Activated T-cell treated with anti-CD3 and anti-CD28 coated beads for 1 hour (primary cell): ENCODE measurements at regions not wholly inside any gene's neighbourhood (a gene's known extent, or its start where the extent isn't known, plus 50 kb on each side); places are given as distances from the start of the nearest gene placed in this dataset.

ENCODE experiments used
- DNase-seq: peaks from one replicate; pipeline ENCODE4 v3.0.0-alpha.2; 2020; ENCODE audit warnings: low read depth

DNA sequence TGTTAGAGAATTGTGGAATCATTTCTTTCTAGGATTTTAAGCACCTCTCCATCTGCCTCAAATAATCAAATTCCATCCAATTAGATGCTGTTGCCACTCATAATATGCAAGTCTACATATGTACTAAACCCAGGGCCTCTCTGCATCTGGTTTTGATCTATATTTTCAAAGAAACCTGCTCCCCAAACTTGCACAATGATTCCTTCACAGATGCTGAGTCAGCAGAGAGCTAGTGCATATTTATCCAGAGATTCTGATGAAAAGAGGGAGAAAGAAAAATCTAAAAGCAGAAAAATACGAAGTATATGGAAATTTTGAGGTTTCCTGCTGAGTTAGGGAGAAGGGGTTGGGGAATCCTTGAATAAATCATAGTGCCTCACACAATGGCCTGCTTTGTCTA lies 235.1 kb upstream of the RBFOX1 start:
- DNase-seq, result no peak

DNA sequence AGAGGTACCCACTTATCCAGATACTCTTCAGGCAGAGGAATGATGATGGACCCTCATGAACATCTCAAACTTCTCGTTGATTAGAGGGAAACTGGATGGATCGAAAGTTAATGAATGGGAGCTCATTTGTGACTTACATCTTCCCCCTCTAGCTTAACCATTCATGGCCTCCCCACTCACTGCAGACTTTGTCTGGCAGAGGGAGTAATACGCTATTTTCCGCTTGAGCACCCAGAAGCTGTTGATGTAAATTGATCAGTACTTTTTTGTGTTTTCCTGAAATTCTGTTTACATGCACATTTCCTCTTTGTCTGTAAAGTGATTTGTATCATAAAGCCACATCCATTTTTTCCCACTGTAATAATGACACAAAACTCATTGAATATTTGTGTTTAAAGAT lies 239.1 kb upstream of the RBFOX1 start:
- no peak for DNase-seq

DNA sequence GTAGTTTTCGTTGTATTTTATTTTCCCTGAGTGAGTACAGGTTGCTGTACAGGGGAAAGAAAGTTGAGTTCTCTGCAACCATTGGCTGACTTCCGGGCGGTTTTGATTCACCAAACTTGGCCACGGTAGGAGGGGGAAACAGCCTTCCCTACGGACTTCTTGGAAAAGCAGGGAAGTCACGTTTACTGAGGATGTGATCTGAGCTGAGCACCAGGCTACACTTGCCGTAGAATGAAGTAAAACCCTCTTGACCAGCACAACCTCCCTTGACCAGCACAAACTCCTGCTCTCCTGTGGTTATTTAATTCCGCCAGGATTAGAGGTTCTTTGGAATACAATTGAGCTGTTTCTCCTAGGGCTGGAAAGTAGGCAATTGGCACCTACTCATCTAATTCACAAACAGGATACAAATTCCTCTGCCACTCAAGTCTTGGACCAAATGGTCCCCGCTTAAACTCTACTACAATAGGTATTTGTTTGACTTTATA lies 242.0 kb upstream of the RBFOX1 start:
- no peak for DNase-seq

DNA sequence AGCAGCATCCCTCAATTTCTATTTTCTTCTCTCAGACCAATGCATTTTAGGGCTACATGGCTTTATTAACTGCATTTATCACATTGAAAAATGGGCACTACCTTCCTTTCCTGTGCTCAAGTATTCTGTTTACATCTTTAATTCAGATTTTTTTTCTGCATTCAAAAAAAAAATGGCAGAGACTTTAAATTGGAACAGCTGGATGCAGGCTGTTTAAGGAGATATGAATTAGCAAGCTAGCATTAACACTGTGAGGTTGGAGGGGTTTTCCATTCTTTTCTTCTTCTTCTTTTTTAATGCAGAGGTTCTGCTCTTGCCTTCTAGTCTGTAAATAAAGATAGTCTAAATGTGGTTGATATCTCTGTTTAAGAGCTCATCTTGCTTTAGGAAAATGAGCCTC lies 242.9 kb upstream of the RBFOX1 start:
- DNase-seq, result no peak

DNA sequence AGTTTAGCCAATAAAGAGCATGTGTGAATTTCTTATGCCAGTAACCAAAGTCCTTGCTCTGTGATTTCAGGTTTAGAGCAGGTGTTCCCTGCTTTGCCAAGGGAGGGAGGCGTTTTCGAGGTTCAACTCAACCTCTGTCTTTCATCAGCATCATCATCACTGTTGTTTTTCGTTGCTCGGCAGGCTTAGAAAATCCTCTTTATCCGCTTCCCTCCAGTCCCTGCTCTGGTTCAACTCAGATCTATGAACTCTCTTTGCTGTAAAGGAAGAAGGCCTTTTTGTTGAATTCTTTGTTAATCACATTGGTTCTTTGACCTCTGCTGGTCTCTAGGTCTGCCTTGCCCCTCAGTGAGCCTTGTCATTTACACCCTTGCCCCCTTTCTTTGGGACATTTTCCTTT lies 243.9 kb upstream of the RBFOX1 start:
- no peak for DNase-seq

DNA sequence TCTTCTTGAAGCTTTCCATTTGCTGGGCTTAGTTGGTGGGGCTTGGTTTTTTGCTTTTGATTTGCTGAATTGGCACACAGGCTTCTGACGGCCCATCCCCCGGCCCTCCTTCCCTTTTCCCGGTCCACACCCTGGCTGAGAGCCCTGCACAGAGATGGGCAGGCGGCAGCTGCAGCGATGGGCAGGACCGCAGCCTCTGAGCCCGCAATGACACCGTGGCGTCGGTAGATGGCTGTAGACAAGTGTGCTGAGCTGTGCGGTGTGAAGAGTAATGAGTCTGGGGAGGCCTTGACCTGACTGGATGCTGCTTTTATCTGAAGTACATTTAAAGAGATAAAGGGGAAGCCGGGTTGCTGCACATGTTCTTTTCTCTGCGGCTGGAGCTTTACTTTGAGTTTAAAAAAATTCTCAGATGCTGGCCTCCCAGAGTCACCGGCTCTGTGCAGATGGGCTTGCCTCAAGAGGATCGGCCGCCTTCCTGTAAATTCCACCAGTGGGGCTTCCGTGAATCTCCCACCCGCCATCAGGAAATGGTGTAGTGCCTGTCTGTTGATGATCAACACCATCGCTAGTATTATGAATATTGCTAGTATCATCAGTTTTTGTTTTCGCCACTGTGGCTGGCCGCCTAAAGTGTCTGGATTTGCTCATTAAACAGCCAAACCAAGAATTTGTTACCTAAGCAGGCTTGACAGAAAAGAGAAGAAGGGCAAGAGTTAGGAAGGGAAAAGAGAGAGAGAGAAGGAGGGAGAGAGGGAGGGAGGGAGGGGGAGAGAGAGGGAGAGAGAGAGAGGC lies 245.6 kb upstream of the RBFOX1 start:
- no peak for DNase-seq

DNA sequence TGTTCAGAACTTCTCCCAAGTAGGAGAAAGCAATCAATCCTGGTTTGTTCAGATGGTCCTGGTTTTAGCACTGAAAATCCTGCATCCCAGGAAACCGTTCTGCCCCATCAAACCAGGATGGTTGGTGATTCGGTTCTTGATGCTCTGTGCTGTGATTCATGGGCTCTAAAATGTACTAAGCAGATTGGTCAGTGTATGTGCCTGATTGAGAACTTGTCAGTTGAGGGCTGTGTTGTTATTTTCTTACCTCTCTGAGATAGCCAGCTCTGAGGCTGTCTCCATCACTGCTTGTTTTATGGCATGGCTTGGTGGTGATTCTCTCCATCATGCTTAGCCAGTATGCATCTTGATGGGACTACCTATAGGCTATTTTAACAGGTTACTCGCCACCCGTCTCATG lies 246.9 kb upstream of the RBFOX1 start:
- no peak for DNase-seq

DNA sequence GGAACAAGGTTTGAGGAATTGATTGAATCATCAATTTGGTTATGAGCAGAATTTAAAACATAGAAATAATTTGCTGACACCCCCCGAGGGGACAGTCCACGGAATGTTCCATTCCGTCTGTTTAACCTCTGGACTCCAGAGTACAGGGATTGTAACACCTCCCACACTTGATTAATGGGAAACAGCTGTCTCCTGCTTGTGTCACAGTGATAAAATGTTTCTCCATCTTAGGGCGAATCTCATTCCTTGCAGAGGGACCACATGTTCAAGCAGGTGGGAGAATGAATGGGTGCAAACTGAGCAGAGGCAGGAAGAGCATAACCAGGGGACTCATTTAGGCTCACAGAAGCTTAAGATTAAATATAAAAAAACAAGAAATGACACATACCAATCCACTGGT lies 249.5 kb upstream of the RBFOX1 start:
- no peak for DNase-seq

DNA sequence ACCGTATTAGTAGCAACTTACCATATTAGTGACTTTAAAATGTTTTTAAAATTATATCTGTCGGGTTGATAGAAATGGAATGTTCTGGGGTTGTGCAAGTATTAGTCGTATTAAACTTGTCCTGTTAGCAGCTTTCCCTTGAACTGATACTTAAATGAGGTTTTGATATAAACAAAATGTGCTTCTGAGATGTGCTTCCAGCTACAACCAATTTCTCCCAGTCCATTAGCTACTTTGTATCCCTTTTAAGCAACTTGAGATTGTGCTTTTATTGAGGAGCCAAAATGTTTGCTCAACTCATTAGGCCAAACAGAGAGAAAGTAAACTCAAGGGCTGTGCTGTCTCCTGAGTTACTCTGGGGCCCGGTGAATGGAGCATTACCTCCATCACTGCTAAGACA lies 255.0 kb upstream of the RBFOX1 start:
- DNase-seq, result no peak

DNA sequence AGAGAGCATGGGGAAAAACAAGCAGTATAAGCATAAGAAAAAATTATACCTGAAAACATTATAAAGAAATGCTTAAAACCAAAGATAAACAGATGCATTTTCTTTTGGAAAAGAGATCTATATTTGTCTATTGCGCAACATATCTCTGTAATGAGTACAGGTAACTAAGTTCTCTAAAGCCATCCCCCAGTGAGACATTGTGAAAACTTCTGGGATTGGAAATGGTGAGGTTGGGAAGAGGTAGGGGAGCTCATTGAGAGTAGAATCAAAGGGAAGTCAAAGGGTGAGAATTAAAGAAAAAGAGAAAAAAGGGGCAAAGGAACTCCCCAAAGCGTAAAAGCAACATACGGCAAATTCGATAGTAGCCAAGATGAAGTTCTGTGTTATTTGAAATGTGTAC lies 257.9 kb upstream of the RBFOX1 start:
- DNase-seq, result no peak

DNA sequence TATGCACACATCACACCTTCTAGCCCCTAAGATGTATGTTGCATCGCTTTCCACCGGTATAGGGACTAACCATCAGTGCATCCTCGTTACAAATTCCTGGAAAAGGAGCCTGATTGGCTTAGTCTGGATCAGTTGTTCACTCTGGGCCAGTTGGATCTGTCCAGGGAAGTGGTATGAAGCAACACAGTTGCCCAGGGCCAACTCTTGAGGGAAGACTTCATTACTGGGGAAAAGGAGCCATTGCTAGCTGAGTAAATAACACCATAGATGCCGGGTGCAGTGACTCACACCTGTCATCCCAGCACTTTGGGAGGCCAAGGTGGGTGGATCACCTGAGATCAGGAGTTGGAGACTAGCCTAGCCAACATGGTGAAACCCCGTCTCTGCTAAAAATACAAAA lies 275.2 kb upstream of the RBFOX1 start:
- DNase-seq, result no peak

DNA sequence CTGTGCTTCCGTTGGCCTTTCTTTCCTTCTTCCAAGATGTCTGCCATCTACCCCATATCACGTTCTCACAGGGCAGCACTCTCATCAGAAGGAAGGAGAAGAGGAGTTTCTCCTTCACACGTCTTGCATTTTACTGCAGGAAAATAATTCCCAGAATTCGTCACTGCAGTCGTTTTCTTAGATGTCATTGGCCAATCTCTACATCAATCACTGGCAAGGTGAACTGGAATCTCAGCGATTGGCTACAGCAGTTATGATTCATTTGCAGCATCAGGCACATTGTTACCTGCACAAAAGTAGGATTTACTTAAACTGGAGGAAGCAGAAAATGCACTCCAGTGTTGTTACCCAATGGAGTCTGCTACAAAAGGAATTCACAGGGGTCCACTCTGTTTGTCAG lies 277.2 kb upstream of the RBFOX1 start:
- no peak for DNase-seq

DNA sequence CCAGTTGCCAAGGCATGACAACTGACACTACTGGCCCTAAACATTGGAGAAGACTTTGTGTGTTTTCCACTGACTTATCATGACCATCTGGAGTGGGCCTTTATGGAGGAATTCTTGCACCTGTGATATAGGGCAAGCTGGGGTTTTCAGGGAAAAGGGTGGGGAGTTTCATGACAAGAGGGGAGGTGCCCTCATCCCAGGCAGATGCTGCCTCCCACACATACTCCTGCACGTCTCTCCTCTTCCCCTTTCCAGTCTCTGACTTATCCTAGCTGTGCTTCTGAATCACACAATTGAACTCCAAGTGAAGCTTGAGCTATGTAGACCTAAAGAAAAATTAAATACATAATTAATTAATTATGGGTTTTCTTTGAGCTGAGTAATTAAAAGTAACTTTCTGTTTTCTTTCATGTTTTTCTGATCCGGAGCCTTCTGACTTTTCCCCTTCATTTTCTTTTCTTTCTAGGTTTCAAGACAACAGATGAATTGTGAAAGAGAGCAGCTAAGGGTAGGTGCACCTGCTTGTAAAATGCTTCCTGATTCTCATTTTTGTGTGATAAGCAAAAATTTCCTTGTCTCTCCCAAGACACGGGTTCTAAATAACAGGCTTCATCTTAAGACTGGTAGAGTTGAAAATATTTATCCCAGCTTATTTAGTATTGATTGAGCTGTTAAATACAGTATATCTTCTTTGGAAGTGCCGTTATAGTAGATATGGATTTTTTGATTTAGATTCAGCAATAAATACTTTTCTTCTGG lies 280.9 kb upstream of the RBFOX1 start:
- DNase-seq, result no peak

DNA sequence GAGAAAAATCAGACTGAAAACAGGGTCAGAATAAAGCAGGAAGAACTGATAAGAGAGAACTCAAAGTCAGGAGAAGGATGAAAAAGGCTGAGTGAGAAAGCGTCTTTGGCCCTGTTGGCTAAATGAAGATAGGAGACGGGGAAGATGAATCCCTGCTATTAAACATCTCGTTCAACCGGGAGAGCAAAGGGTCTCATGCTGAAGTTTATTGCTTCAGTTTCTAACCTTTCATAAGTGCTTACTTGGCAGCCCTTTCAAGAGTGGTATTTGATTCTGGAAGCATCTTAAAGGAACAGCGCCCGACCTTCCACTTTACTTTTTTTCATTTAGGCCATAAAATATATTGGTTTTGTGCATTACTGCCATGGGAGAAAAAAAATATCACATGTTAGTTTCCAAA lies 288.3 kb upstream of the RBFOX1 start:
- DNase-seq, result no peak

DNA sequence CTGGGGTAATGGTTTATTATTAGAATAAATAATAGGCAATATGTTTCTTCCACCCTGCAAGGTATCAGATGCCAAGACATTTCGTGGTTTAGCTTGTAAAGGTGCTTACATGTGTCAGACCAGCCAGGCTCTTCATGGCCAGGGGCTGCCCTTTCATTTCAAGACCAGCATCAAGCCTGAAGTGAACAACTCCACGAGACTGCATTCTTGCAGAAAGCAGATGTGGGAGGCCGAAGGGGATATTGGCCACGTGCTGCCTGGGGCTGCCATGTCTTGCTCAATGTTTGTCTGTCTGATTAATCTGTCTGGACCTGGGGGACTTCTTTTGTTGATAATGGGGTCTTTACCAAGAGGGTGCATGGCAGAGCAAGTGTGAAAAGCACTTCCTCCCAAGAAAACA lies 294.2 kb upstream of the RBFOX1 start:
- no peak for DNase-seq

DNA sequence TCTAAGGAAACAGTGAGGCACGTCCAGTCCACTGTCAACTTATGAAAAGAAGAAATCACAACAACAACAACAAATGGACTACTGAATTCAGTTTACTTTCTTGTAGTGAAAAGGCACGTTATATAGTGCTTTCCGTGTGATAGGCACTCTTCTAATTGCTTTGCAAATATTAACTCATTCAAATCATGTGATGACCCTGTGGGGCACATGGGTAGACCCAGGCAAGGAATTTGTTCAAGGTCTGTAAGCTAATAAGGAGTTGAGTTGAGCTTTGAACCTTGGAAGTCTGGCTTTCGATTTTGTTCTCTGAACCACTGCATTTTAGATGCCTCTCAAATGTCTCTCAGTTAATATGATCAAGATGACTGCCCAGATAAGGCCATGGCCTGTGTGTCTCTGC lies 295.1 kb upstream of the RBFOX1 start:
- no peak for DNase-seq

DNA sequence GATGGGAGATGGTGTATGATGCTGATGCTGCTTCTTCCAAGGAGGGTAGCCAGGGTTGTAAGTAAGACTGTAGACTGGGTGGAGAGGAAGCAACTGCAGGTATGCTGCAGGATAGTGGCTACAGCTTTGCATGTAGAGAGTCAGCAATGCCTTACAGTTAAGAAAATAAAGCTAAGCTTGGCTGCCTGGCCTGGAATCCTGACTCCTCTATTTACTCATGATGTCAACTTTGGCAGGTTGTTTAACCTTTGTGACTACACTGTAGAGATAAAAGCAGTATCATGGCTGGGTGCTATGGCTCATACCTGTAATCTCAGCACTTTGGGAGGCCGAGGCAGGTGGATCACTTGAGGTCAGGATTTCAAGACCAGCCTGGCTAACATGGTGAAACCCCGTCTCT lies 301.6 kb upstream of the RBFOX1 start:
- no peak for DNase-seq

DNA sequence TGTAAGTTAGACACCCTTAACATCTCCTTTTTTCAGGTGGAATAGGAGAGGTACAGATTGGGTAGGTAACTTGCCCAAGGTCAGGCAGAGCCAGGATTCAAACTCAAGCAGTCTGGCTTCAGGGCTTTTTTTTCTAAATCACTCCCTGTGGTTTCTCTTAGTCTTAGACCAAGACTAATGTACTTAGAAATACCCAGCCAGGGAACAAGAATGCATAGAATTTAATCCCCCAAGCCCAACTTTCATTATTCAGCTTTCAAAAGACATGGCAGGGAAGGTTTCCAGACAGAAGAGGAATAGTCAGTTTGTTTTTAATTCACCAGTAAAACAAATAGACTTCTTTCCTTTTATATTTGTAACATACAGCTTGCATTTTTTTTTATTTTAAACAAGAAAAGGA lies 305.2 kb upstream of the RBFOX1 start:
- no peak for DNase-seq

DNA sequence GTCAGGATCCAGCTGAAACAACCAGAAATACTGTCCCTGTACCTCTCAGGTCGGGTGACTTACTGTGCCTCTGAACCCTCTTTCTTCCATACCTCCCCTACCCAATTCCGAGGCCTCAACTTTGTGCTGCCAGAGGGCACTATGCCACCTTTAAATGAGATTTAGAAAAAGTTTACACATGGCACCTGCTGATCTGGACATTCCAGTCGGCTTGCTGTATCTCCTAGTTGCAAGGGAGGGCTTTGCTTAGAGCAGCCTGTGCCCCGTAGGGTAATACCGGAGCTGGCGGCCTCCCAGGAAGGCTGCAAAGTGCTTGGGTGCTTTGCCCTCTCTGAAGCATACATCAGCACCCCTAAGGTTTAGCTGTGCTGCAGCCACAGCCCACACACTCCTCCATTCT lies 306.0 kb upstream of the RBFOX1 start:
- no peak for DNase-seq

DNA sequence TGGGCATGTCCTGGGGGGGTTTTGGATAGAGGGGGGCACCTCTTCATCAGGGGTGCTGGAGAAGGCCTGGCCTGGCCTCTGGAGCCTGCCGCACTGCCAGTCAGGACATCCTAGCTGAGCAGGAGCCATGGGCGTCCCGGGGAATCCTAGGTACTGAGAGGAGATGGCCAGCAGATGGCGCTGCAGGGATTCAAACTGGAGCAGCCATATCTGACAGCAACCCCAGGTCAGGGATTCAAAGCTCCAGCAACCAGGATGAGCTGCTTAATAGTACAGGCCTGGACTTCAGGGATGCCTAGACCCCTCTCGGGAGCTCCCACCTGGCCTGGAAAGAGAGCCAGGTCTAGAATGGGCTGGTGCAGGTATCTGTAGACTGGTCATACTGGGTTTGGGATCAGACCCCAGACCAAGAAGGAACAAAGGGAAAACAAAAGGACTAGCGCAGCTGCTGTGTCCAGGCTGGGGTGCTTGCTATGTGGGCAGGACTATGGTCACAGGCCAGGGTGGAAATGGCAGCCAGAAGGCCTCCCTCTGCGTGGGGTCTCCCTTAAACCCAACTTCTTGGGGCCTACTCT lies 306.9 kb upstream of the RBFOX1 start:
- DNase-seq, result no peak

DNA sequence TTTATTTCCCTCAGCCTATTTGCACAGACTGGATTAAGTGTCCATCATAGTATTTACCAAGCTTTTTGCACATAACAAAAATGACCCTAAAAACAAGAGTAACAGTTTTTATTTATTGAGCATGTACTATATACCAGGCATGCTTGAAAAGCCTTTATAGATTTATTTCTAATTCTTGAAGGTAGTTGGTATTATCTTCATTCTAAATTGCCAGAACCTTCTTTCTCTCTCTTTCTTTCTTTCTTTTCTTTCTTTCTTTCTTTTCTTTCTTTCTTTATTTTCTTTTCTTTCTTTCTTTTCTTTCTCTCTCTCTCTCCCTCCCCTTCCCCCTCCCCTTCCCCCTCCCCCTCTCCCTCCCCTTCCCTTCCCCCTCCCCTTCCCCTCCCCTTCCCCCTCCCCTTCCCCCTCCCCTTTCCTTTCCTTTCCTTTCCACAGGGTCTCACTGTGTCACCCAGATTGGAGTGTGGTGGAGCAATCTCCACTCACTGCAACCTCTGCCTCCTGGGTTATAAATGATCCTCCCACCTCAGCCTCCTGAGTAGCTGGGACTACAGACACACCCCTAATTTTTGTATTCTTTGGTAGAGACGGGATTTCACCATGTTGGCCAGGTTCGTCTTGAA lies 310.9 kb upstream of the RBFOX1 start:
- DNase-seq, result no peak

DNA sequence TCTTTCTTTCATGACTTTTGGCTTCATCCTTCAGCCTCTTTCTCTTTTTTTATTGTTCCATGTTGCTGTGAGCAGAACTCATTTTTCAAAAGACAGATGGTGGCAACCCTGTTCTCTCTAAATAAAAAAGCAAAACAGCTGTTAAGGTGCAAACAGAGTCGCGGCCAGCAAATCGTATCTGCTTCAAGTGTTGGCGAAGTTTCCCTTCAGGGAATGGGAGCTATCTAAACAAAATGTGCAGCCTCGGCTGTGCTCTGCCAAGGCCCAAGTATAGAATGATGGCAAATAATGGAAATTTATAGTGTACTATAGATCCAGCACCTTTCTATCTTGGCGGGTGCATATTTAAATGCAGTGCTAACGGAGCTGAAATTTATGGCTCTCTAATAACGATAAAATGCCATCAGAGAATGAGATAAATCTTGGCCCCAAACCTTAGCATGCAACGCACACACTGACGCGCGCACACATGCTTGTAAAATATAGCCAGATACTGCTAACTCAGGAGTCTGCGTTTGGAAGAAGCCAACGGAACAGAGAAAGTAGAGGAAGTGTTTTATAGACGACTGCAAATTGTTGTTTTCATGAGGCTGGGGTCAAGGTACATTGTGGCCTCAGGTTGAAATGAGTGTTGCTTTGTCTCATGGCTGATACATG lies 315.5 kb upstream of the RBFOX1 start:
- DNase-seq, result no peak
